Right lobe of liver (tissue), 4 donors: ENCODE measurements at regions not wholly inside any gene's neighbourhood (a gene's known extent, or its start where the extent isn't known, plus 50 kb on each side); places are given as distances from the start of the nearest gene placed in this dataset.

Source experiments
- POLR2A ChIP-seq: fragments of 450-650 bp; IDR thresholded peaks from one replicate; pipeline ENCODE4 v1.6.1; 2017; ENCODE audit warnings: antibody characterized with exemption, mild to moderate bottlenecking
- TF ChIP-seq, protein P1 (sequence below), 4 donors: fragments of 200-600 bp in 3 of 4; fragments of 450-650 bp in 1 of 4; IDR thresholded peaks; one replicate each; pipeline versions ENCODE4 v1.5.1 to v1.8.0; 2016 to 2022; ENCODE audit warnings: antibody characterized with exemption in 4 of 4, mild to moderate bottlenecking in 2 of 4
- donor health status: DM: no; HTN: no; CAD: no.
- donor health status: DM: no; HTN: no; CAD: no.
- donor health status: DM: no; HTN: yes; CAD: no.

DNA sequence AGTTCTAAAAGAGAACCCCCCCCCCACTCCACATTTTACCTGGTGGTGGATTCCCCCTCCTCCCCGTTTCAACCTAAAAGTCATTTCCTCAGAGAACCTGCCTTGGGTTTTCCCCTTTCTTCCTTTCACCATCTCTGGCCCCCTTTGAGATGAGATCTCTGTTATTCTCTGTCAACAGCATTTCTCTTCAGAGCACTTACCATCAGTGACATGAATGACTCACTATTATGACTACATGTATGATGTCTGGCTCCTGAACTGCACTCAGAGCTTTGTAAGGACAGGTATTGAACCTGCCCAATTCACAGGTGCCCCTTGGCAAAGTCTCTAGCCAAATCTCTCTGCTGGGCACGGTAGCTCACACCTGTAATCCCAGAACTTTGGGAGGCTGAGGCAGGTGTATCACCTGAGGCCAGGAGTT is 61.4 kb upstream of the JARID2 start:
- TF ChIP-seq, protein P1, sequence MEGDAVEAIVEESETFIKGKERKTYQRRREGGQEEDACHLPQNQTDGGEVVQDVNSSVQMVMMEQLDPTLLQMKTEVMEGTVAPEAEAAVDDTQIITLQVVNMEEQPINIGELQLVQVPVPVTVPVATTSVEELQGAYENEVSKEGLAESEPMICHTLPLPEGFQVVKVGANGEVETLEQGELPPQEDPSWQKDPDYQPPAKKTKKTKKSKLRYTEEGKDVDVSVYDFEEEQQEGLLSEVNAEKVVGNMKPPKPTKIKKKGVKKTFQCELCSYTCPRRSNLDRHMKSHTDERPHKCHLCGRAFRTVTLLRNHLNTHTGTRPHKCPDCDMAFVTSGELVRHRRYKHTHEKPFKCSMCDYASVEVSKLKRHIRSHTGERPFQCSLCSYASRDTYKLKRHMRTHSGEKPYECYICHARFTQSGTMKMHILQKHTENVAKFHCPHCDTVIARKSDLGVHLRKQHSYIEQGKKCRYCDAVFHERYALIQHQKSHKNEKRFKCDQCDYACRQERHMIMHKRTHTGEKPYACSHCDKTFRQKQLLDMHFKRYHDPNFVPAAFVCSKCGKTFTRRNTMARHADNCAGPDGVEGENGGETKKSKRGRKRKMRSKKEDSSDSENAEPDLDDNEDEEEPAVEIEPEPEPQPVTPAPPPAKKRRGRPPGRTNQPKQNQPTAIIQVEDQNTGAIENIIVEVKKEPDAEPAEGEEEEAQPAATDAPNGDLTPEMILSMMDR (IDR thresholded peaks at IDR 0.05): no peak
- no peak for TF ChIP-seq POLR2A
